SU-DHL-6 (cell line): ENCODE measurements at regions not wholly inside any gene's neighbourhood (a gene's known extent, or its start where the extent isn't known, plus 50 kb on each side); places are given as distances from the start of the nearest gene placed in this dataset.

ENCODE experiments used
- H2AFZ ChIP-seq: fragments of 200-600 bp; sonication (generic); 2 replicates; pipeline ENCODE4 v1.6.1; 2014; ENCODE audit warnings: low read depth, mild to moderate bottlenecking, moderate library complexity, mixed read lengths, antibody characterized with exemption, low read length; ENCODE audit not compliant: severe bottlenecking
- H3F3A ChIP-seq: fragments of 200-600 bp; shearing (Covaris generic); 2 replicates; pipeline ENCODE4 v1.6.0; 2016; ENCODE audit warnings: antibody characterized with exemption, mild to moderate bottlenecking; ENCODE audit not compliant: insufficient read depth
- H3K27ac ChIP-seq: fragments of 200-600 bp; sonication (generic); 2 replicates; pipeline ENCODE4 v1.5.1; 2016; ENCODE audit warnings: low read depth, mild to moderate bottlenecking, low read length, moderate library complexity, mixed read lengths
- H3K27me3 ChIP-seq: fragments of 200-600 bp; sonication (generic), shearing (Covaris generic); 2 replicates; pipeline ENCODE4 v1.6.0; 2014; ENCODE audit warnings: mild to moderate bottlenecking, low read length
- H3K36me3 ChIP-seq: fragments of 200-600 bp; sonication (generic); 2 replicates; pipeline ENCODE4 v1.6.1; 2014; ENCODE audit warnings: mild to moderate bottlenecking, low read length, mixed read lengths
- H3K4me2 ChIP-seq: fragments of 300-600, 200-600 bp; shearing (Covaris generic), sonication (generic); 2 replicates; pipeline ENCODE4 v1.6.0; 2014; ENCODE audit warnings: low read length, low read depth, mild to moderate bottlenecking; ENCODE audit not compliant: poor library complexity, severe bottlenecking
- H3K4me3 ChIP-seq: fragments of 200-600 bp; sonication (generic); 2 replicates; pipeline ENCODE4 v1.5.1; 2014; ENCODE audit warnings: antibody characterized with exemption, low read length, mild to moderate bottlenecking, mixed read lengths; ENCODE audit not compliant: insufficient read depth, poor library complexity, severe bottlenecking
- H3K79me2 ChIP-seq: fragments of 200-600 bp; sonication (generic); 2 replicates; pipeline ENCODE4 v1.6.1; 2014; ENCODE audit warnings: mild to moderate bottlenecking, low read length, moderate library complexity; ENCODE audit not compliant: insufficient read depth
- H3K9ac ChIP-seq: fragments of 200-600 bp; sonication (generic); 2 replicates; pipeline ENCODE4 v1.7.0; 2014; ENCODE audit warnings: mild to moderate bottlenecking, low read length
- H3K9me2 ChIP-seq: fragments of 200-600 bp; sonication (generic); replicated peaks from 2 replicates; pipeline ENCODE4 v1.6.1; 2014; ENCODE audit warnings: low read length; ENCODE audit not compliant: insufficient read depth
- H3K9me3 ChIP-seq: fragments of 200-600 bp; sonication (generic); 2 replicates; pipeline ENCODE4 v1.6.1; 2014; ENCODE audit warnings: low read length, mixed read lengths; ENCODE audit not compliant: insufficient read depth
- H4K20me1 ChIP-seq: fragments of 200-600 bp; sonication (generic); 2 replicates; pipeline ENCODE4 v1.6.1; 2014; ENCODE audit warnings: low read depth, mild to moderate bottlenecking, antibody characterized with exemption, low read length, moderate library complexity, mixed read lengths
- CTCF ChIP-seq: fragments of 200-600 bp; sonication (generic); IDR thresholded peaks from one replicate; pipeline ENCODE4 v1.5.1; 2017; ENCODE audit warnings: antibody characterized with exemption, mild to moderate bottlenecking, low read length, moderate library complexity; ENCODE audit not compliant: insufficient read depth, poor library complexity, severe bottlenecking
- EZH2phosphoT487 ChIP-seq: fragments of 200-600 bp; sonication (generic), shearing (Covaris generic); conservative IDR thresholded peaks from 2 replicates; pipeline ENCODE4 v1.6.1; 2018; ENCODE audit warnings: mild to moderate bottlenecking, antibody characterized with exemption, low read length, moderate library complexity, mixed read lengths

DNA sequence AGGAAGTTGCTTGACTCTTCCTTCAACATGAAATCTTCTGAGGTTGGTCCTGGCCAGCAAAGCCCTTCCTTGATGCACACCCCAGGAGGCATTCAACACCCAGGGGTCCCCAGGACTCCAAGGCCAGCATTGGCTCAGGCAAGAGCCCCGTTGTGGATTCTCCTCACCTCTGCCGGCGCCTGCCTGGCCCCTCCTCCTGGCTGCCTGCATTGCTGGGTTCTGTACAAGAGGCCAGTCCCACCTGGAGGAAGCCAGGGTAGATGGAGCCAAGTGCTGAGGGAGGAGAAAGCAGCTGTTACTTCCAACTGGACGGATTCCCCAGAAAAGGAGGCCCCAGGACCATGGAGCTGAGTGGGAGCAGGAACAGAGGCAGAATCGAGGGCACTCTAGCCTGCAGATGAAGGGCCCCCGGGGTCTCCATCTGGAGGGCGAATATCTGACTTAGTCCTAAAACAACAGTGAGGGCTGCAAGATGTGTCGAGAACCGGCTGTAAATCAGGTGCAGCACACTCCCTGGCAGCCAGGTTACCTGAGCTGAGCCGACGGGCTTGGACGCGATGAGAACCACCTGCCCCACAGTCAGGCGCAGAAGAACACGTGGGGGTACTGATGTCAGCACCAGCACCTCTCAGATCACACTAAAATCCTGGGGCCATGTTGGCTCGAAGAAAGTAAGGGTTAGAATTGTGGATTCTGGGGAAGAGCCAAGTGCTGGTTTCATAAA, 399.6 kb upstream of the SALL3 start:
- Histone ChIP-seq H4K20me1 (no peaks in the 10 kb centered on the region), H3K9me2 (no peaks in the 10 kb centered on the region), H3K4me2 (no peak overlapping the region), H3F3A (no peaks in the 10 kb centered on the region), H3K9me3 (no peaks in the 10 kb centered on the region), H3K79me2 (no peaks in the 10 kb centered on the region), H2AFZ (no peak overlapping the region), H3K27ac (no peak overlapping the region), H3K27me3 (no peaks in the 10 kb centered on the region), H3K36me3 (no peaks in the 10 kb centered on the region), H3K4me3 (no peak overlapping the region), H3K9ac (no peak overlapping the region)
- no peak for TF ChIP-seq CTCF
- no peak for TF ChIP-seq EZH2phosphoT487

- no peak overlapping the region for H3K4me2 ChIP-seq
- H3K4me3 ChIP-seq, result no peak overlapping the region
- no peaks in the 10 kb centered on the region for H4K20me1 ChIP-seq
- H3K9me3 ChIP-seq, result no peaks in the 10 kb centered on the region
- H3K9me2 ChIP-seq, result no peaks in the 10 kb centered on the region
- no peak overlapping the region for H3K9ac ChIP-seq
- no peak for TF ChIP-seq EZH2phosphoT487
- TF ChIP-seq CTCF, result no peak
- H3K36me3 ChIP-seq, result no peaks in the 10 kb centered on the region
- no peaks in the 10 kb centered on the region for H3F3A ChIP-seq
- H2AFZ ChIP-seq, result no peak overlapping the region
- H3K27ac ChIP-seq, result no peak overlapping the region
- H3K27me3 ChIP-seq, result no peaks in the 10 kb centered on the region
- no peaks in the 10 kb centered on the region for H3K79me2 ChIP-seq
Measured at GRCh38 chr18:78580835-78581339, 398.7 kb upstream of the SALL3 start.

DNA sequence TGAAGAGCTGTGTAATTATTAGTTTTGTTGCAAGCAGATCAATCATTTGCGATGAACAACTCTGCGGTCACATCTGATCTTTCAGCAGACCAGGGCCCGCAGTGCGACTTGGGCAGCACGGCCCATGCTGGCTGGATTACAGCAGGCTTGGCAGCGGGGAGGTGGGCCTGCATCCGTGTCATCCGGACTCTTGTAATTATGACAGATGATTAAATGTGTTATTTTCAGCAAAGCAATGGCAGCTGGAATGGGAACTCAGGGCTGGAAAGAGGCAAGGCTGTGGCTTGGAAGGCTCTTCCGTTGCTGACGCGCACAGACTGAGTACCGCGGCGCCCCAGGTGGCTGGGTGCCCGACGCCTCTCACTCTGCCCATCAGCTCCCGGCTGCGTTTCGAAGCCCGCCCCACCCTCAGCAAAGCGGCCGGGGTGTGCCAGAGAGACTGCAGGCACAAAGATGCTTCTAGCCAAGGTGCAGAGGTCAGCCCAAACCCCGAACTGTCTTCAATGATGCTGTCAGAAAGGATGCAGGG, 397.4 kb upstream of the SALL3 start:
- H3K9me3 ChIP-seq, result no peaks in the 10 kb centered on the region
- no peak for TF ChIP-seq CTCF
- no peak for TF ChIP-seq EZH2phosphoT487
- H3K27me3 ChIP-seq, result no peaks in the 10 kb centered on the region
- no peak overlapping the region for H2AFZ ChIP-seq
- no peak overlapping the region for H3K27ac ChIP-seq
- no peaks in the 10 kb centered on the region for H3K9me2 ChIP-seq
- H3F3A ChIP-seq, result no peaks in the 10 kb centered on the region
- H4K20me1 ChIP-seq, result no peaks in the 10 kb centered on the region
- no peak overlapping the region for H3K4me3 ChIP-seq
- H3K9ac ChIP-seq, result no peak overlapping the region
- H3K79me2 ChIP-seq, result no peaks in the 10 kb centered on the region
- no peak overlapping the region for H3K4me2 ChIP-seq
- no peaks in the 10 kb centered on the region for H3K36me3 ChIP-seq
